ENCODE measurements at regions not wholly inside any gene's neighbourhood (a gene's known extent, or its start where the extent isn't known, plus 50 kb on each side); places are given as distances from the start of the nearest gene placed in this dataset.

GRCh38 chr6:137666202-137666774, 172.1 kb upstream of the OLIG3 start (continued):
- TF ChIP-seq, protein P1, sequence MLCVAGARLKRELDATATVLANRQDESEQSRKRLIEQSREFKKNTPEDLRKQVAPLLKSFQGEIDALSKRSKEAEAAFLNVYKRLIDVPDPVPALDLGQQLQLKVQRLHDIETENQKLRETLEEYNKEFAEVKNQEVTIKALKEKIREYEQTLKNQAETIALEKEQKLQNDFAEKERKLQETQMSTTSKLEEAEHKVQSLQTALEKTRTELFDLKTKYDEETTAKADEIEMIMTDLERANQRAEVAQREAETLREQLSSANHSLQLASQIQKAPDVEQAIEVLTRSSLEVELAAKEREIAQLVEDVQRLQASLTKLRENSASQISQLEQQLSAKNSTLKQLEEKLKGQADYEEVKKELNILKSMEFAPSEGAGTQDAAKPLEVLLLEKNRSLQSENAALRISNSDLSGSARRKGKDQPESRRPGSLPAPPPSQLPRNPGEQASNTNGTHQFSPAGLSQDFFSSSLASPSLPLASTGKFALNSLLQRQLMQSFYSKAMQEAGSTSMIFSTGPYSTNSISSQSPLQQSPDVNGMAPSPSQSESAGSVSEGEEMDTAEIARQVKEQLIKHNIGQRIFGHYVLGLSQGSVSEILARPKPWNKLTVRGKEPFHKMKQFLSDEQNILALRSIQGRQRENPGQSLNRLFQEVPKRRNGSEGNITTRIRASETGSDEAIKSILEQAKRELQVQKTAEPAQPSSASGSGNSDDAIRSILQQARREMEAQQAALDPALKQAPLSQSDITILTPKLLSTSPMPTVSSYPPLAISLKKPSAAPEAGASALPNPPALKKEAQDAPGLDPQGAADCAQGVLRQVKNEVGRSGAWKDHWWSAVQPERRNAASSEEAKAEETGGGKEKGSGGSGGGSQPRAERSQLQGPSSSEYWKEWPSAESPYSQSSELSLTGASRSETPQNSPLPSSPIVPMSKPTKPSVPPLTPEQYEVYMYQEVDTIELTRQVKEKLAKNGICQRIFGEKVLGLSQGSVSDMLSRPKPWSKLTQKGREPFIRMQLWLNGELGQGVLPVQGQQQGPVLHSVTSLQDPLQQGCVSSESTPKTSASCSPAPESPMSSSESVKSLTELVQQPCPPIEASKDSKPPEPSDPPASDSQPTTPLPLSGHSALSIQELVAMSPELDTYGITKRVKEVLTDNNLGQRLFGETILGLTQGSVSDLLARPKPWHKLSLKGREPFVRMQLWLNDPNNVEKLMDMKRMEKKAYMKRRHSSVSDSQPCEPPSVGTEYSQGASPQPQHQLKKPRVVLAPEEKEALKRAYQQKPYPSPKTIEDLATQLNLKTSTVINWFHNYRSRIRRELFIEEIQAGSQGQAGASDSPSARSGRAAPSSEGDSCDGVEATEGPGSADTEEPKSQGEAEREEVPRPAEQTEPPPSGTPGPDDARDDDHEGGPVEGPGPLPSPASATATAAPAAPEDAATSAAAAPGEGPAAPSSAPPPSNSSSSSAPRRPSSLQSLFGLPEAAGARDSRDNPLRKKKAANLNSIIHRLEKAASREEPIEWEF (IDR thresholded peaks at IDR 0.05; ENCODE audit: insufficient replicate concordance, low read depth, low read length): peak; percentile 35
- TF ChIP-seq YBX1 (IDR thresholded peaks at IDR 0.05) (no peak), SIX5 (IDR thresholded peaks at IDR 0.05; ENCODE audit: low read depth, low read length, severe bottlenecking) (no peak), POLR2A (IDR thresholded peaks at IDR 0.05; ENCODE audit: low read depth, low read length) (no peak), CBX3 (IDR thresholded peaks at IDR 0.05; ENCODE audit: borderline replicate concordance, low read depth) (no peak), CHD1 (IDR thresholded peaks at IDR 0.05; ENCODE audit: low read depth, low read length) (no peak), FOXM1 (IDR thresholded peaks at IDR 0.05; ENCODE audit: low read depth, low read length) (no peak), CEBPB (IDR thresholded peaks at IDR 0.05; ENCODE audit: borderline replicate concordance in 1 of 2, low read depth in 2 of 2, low read length in 2 of 2) (no peak), BRCA1 (IDR thresholded peaks at IDR 0.05; ENCODE audit: low read depth, low read length) (no peak), RUNX3 (IDR thresholded peaks at IDR 0.05; ENCODE audit: low read length) (peak; percentile 29; the same call in 1 of the 2 replicates), BCL11A (IDR thresholded peaks at IDR 0.05; ENCODE audit: low read depth, low read length) (no peak), SMC3 (IDR thresholded peaks at IDR 0.05; ENCODE audit: borderline replicate concordance, low read length) (no peak), ZBED1 (IDR thresholded peaks at IDR 0.05; ENCODE audit: borderline replicate concordance) (0 out of 2 replicates have a peak, but pooled peaks have one; percentile 24), ZNF384 (IDR thresholded peaks at IDR 0.05; ENCODE audit: borderline replicate concordance, low read depth, low read length) (peak; percentile 72), ZNF24 (IDR thresholded peaks at IDR 0.05) (no peak), RELA (IDR thresholded peaks at IDR 0.05; ENCODE audit: borderline replicate concordance, partially characterized antibody) (no peak), PAX5 (IDR thresholded peaks at IDR 0.05; ENCODE audit: borderline replicate concordance, low read depth, low read length) (no peak), HDAC2 (IDR thresholded peaks at IDR 0.05) (no peak), CBX5 (IDR thresholded peaks at IDR 0.05; ENCODE audit: low read depth) (no peak), SUPT20H (IDR thresholded peaks at IDR 0.05; ENCODE audit: borderline replicate concordance, control insufficient read depth, low read depth, low read length) (no peak)
- TF ChIP-seq, protein P2, sequence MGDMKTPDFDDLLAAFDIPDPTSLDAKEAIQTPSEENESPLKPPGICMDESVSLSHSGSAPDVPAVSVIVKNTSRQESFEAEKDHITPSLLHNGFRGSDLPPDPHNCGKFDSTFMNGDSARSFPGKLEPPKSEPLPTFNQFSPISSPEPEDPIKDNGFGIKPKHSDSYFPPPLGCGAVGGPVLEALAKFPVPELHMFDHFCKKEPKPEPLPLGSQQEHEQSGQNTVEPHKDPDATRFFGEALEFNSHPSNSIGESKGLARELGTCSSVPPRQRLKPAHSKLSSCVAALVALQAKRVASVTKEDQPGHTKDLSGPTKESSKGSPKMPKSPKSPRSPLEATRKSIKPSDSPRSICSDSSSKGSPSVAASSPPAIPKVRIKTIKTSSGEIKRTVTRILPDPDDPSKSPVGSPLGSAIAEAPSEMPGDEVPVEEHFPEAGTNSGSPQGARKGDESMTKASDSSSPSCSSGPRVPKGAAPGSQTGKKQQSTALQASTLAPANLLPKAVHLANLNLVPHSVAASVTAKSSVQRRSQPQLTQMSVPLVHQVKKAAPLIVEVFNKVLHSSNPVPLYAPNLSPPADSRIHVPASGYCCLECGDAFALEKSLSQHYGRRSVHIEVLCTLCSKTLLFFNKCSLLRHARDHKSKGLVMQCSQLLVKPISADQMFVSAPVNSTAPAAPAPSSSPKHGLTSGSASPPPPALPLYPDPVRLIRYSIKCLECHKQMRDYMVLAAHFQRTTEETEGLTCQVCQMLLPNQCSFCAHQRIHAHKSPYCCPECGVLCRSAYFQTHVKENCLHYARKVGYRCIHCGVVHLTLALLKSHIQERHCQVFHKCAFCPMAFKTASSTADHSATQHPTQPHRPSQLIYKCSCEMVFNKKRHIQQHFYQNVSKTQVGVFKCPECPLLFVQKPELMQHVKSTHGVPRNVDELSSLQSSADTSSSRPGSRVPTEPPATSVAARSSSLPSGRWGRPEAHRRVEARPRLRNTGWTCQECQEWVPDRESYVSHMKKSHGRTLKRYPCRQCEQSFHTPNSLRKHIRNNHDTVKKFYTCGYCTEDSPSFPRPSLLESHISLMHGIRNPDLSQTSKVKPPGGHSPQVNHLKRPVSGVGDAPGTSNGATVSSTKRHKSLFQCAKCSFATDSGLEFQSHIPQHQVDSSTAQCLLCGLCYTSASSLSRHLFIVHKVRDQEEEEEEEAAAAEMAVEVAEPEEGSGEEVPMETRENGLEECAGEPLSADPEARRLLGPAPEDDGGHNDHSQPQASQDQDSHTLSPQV (IDR thresholded peaks at IDR 0.05): no peak
